Spleen (tissue), 11 donors: ENCODE measurements at regions not wholly inside any gene's neighbourhood (a gene's known extent, or its start where the extent isn't known, plus 50 kb on each side); places are given as distances from the start of the nearest gene placed in this dataset.

ENCODE experiments used
- DNase-seq: peaks from one replicate; pipeline ENCODE4 v3.0.0-alpha.2; 2020
- H3K27ac ChIP-seq, 8 donors: fragments of 200-600 bp; sonication (generic) in 7 of 8; 1 replicate in 4 of 8; 2 replicates in 4 of 8; pipeline versions ENCODE4 v1.5.0 to v1.8.0; 2016 to 2021; ENCODE audit warnings: inconsistent platforms in 4 of 8, mild to moderate bottlenecking in 4 of 8, moderate library complexity in 1 of 8
- H3K27me3 ChIP-seq, 7 donors: fragments of 200-600 bp; sonication (generic) in 6 of 7; replicated peaks in 1 of 7; 1 replicate in 4 of 7; 2 replicates in 3 of 7; pipeline versions ENCODE4 v1.5.0 to v1.8.0; 2016 to 2021; ENCODE audit warnings: inconsistent platforms in 3 of 7, mild to moderate bottlenecking in 1 of 7
- H3K36me3 ChIP-seq, 6 donors: fragments of 200-600 bp; sonication (generic) in 5 of 6; 1 replicate in 4 of 6; 2 replicates in 2 of 6; pipeline versions ENCODE4 v1.5.0 to v1.8.0; 2016 to 2021; ENCODE audit warnings: inconsistent platforms in 2 of 6
- H3K4me1 ChIP-seq, 6 donors: fragments of 200-600 bp; sonication (generic) in 5 of 6; 1 replicate in 3 of 6; 2 replicates in 3 of 6; pipeline versions ENCODE4 v1.5.0 to v1.8.0; 2016 to 2021; ENCODE audit warnings: inconsistent platforms in 3 of 6
- H3K4me3 ChIP-seq, 8 donors: fragments of 200-600 bp; sonication (generic) in 7 of 8; 1 replicate in 4 of 8; 2 replicates in 4 of 8; pipeline versions ENCODE4 v1.5.0 to v1.8.0; 2016 to 2021; ENCODE audit warnings: inconsistent platforms in 4 of 8, mild to moderate bottlenecking in 4 of 8, moderate library complexity in 2 of 8
- H3K9me3 ChIP-seq, 8 donors: fragments of 200-600 bp; sonication (generic) in 7 of 8; 1 replicate in 4 of 8; 2 replicates in 4 of 8; pipeline versions ENCODE4 v1.5.0 to v1.8.0; 2016 to 2021; ENCODE audit warnings: inconsistent platforms in 4 of 8
- CTCF ChIP-seq, 11 experiments: fragments of 200-600 bp in 7 of 11; fragments of 450-650 bp in 4 of 11; sonication (generic) in 4 of 11; IDR thresholded peaks in 8 of 11; conservative IDR thresholded peaks in 3 of 11; 1 replicate in 7 of 11; 2 replicates in 4 of 11; pipeline versions ENCODE4 v1.4.0 to v1.8.0; 2016 to 2021; ENCODE audit warnings: antibody characterized with exemption in 11 of 11, inconsistent platforms in 4 of 11, mild to moderate bottlenecking in 1 of 11
- POLR2A ChIP-seq, 3 donors: fragments of 450-650 bp; IDR thresholded peaks; one replicate each; pipeline ENCODE4 v1.5.1; 2017; ENCODE audit warnings: antibody characterized with exemption in 3 of 3, mild to moderate bottlenecking in 1 of 3
- POLR2AphosphoS5 ChIP-seq, 3 donors: sonication (generic); formaldehyde crosslinking; IDR thresholded peaks; one replicate each; pipeline ENCODE4 v1.5.1; 2017; ENCODE audit warnings: antibody characterized with exemption in 3 of 3
- WGBS, 5 donors: extraction: QIAGEN DNeasy Blood & Tissue Kit in 3 of 5; methylation state at CpG; one replicate each; pipeline versions ENCODE4 v1.1.5 to v1.1.7; 2013 to 2018; 5-methylcytosine and 5-hydroxymethylcytosine counted together
- intact Hi-C: fragments of 100-400 bp; cut with DNase I; formaldehyde crosslinking; loops from one replicate; pipeline ENCODE4 v1.15.0; 2023; ENCODE audit warnings: low total_unique reads
- donor health status: healthy with polysubstance abuse.
- donor health status: DM: no; HTN: no; CAD: no; lungs with moderate emphysema.
- donor health status: DM: no; HTN: no; CAD: no.
- donor health status: Bipolar disorder and iron deficiency.
- donor health status: healthy.
- donor health status: DM: no; HTN: no; CAD: no.
- donor health status: DM: yes; HTN: yes; CAD: no.

GRCh38 chr16:26578748-26579147, 488.0 kb upstream of the C16orf82 start:
- DNase-seq, result no peak
- WGBS, 5 donors, result 66 to 79% (median 79%) methylated on average over 2 of the region's 2 CpGs
- Histone ChIP-seq H3K36me3 (no peaks in the 10 kb centered on the region), H3K4me1 (no peaks in the 10 kb centered on the region), H3K9me3 (no peaks in the 10 kb centered on the region), H3K27me3 (peaks cover 0 to 19% (median 0%) of the 10 kb centered on the region in 7 donors), H3K27ac (no peak overlapping the region), H3K4me3 (no peak overlapping the region)
- intact Hi-C loops, result no loop called here
- TF ChIP-seq POLR2AphosphoS5 (IDR thresholded peaks at IDR 0.05) (no peak), CTCF (IDR thresholded peaks at IDR 0.05 in 8 of 11, conservative IDR thresholded peaks at IDR 0.05 in 3 of 11) (no peak), POLR2A (IDR thresholded peaks at IDR 0.05) (no peak)

- Histone ChIP-seq H3K27me3 (peaks cover 0 to 13% (median 0%) of the 10 kb centered on the region in 7 donors), H3K4me1 (no peaks in the 10 kb centered on the region), H3K9me3 (peaks cover 0 to 20% (median 15%) of the 10 kb centered on the region in 8 donors), H3K36me3 (no peaks in the 10 kb centered on the region), H3K4me3 (no peak overlapping the region), H3K27ac (no peak overlapping the region)
- WGBS, 5 donors, result 82 to 92% (median 87%) methylated on average over 4 of the region's 4 CpGs
- TF ChIP-seq POLR2AphosphoS5 (IDR thresholded peaks at IDR 0.05) (no peak), POLR2A (IDR thresholded peaks at IDR 0.05) (no peak), CTCF (IDR thresholded peaks at IDR 0.05 in 8 of 11, conservative IDR thresholded peaks at IDR 0.05 in 3 of 11) (no peak)
- intact Hi-C loops, result no loop called here
- DNase-seq, result no peak
These were observed 482.9 kb upstream of the C16orf82 start for GRCh38 chr16:26583803-26584202.

- intact Hi-C loops, result no loop called here
- Histone ChIP-seq H3K4me3 (no peak overlapping the region), H3K27me3 (peaks cover 0 to 10% (median 0%) of the 10 kb centered on the region in 7 donors), H3K36me3 (no peaks in the 10 kb centered on the region), H3K4me1 (no peaks in the 10 kb centered on the region), H3K27ac (no peak overlapping the region), H3K9me3 (no peaks in the 10 kb centered on the region)
- 40 to 54% (median 52%) methylated on average over 5 of the region's 5 CpGs for WGBS, 5 donors
- no peak for TF ChIP-seq POLR2A (IDR thresholded peaks at IDR 0.05)
- TF ChIP-seq CTCF (IDR thresholded peaks at IDR 0.05 in 8 of 11, conservative IDR thresholded peaks at IDR 0.05 in 3 of 11), result no peak
- no peak for TF ChIP-seq POLR2AphosphoS5 (IDR thresholded peaks at IDR 0.05)
- no peak for DNase-seq
These were observed 473.0 kb upstream of the C16orf82 start for GRCh38 chr16:26593700-26594099.

- intact Hi-C loops, result no loop called here
- H3K9me3 ChIP-seq, result no peaks in the 10 kb centered on the region
- WGBS, 5 donors, result 80 to 90% (median 83%) methylated on average over 5 of the region's 5 CpGs
- no peaks in the 10 kb centered on the region for H3K4me1 ChIP-seq
- H3K4me3 ChIP-seq, result no peak overlapping the region
- no peak overlapping the region for H3K27ac ChIP-seq
- TF ChIP-seq CTCF (IDR thresholded peaks at IDR 0.05 in 8 of 11, conservative IDR thresholded peaks at IDR 0.05 in 3 of 11), result no peak
- no peak for TF ChIP-seq POLR2AphosphoS5 (IDR thresholded peaks at IDR 0.05)
- no peak for TF ChIP-seq POLR2A (IDR thresholded peaks at IDR 0.05)
- no peaks in the 10 kb centered on the region for H3K36me3 ChIP-seq
- no peak for DNase-seq
- peaks cover 0 to 12% (median 0%) of the 10 kb centered on the region in 7 donors for H3K27me3 ChIP-seq
These were observed 472.1 kb upstream of the C16orf82 start for GRCh38 chr16:26594666-26595065.
